NOMO-1 treated with DMSO at 0.1 percent for 48 hours (cell line): ENCODE measurements at regions not wholly inside any gene's neighbourhood (a gene's known extent, or its start where the extent isn't known, plus 50 kb on each side); places are given as distances from the start of the nearest gene placed in this dataset.

Experiments
- DNase-seq: peaks from one replicate; lab custom pipeline; 2025; ENCODE audit not compliant: unreplicated experiment; lab: John Stamatoyannopoulos, UW

DNA sequence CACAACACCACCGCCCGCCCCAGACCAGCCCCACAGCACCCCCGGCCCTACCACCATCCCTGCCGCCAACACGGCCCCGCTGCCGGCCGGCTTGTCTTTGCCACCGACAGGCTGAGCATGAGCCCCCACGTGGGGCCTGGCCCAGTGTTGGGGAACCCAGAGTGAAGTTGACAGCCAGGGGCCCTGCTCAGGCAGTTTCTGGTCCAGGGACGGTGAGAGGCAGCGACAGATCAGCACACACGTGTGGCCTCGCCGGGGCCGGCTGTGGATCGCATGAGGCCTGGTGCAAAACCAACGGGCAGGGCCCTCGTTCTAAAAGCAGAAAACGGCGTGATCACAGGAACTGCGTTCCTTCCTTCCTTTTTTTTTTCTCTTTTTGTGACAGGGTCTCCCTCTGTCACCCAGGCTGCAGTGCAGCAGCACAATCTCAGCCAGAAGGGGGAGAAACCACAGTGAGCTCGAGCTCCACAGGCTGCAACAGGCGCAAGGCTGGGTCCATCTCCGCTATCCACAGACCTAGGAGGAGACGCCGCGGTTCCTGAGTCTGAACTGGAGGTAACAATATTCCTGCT is 50.5 kb upstream of the FBRSL1 start:
- DNase-seq, result peak; percentile 67

- DNase-seq, result no peak
Measured at GRCh38 chr12:132438726-132439125, 51.2 kb upstream of the FBRSL1 start.

DNA sequence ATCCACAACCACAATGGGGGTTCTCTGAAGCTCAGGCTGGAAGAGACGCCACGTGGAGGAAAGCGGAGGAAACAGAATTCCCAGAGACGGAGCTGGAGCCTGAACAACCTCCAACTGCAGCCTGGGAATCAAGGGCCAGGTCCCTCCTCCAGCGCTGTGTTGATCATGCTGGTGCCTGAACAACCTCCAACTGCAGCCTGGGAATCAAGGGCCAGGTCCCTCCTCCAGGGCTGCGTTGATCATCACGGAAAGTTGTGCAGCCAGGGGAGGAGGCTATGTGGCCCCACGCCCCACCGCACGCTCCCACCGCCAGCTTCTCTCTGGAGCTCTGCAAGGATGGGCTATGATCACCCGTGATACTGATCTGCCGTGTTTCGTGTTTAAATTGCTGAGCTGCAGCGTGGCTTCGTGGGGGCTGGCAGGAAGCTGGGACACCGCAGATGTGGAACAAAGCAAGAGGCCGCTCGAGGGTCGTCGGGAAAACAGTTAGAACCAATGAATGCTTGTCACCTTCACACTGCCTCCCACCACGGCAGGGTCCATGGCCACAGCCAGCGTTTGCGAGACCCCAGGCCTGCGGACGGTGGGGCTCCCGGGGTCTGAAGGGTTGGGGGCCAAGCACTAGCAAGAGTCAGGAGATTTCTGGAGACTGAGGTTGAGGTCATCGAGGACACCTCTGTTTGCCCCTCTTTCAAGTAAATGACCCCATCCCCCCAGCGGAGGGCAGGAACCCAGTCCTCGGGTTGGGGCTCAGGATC is 51.8 kb upstream of the FBRSL1 start:
- no peak for DNase-seq

DNA sequence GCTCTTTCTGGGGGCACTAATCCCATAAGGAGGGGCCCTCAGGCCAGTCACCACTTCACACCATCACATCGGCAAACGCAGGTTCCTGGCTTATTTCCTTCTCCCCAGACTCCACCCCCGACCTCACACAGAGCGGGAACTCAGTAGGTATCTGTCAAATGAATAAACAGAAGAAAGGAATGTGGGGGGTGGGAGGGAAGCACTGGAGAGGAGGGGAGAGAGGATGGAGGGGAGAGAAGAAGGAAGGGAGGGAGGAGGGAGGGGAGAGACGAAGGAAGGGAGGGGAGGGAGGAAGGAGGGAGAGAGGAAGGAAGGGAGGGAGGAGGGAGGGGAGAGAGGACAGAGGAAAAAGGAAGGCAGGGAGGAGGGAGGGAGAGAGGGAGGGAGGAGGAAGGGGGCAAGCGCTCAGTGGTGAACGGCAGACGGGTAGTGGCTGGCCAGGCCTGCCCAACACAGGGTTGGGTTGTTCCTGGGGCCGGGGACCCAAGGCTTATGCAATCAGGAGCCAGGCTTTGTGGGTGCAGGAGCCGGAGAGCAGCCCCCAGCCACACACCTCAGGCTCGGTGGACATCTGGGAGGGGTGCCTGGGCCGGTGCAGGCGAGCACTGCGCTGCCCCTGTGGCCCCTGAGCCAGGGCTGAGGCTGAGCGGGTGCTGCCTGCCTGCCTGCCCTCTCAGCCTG is 52.6 kb upstream of the FBRSL1 start:
- DNase-seq, result no peak

DNA sequence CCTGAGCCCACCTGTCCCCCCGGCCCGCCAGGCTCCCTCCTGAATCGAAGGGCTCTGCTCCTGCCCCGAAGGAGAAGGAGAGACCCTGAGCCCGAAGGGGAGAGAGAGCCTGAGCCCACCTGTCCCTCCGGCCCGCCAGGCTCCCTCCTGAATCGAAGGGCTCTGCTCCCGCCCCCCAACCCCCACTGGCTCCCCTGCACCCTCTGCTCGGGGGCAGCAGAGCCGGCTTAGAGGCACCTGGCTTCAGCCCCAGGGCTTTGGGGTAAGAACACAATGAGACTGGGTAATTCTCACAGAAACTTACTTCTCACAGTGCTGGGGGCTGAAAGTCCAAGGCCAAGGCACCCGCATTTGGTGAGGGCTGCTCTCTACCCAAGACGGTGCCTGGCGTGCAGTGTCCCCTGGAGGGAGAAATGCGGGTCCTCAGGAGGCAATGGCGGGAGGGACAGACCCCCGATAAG is 53.1 kb upstream of the FBRSL1 start:
- DNase-seq, result no peak

DNA sequence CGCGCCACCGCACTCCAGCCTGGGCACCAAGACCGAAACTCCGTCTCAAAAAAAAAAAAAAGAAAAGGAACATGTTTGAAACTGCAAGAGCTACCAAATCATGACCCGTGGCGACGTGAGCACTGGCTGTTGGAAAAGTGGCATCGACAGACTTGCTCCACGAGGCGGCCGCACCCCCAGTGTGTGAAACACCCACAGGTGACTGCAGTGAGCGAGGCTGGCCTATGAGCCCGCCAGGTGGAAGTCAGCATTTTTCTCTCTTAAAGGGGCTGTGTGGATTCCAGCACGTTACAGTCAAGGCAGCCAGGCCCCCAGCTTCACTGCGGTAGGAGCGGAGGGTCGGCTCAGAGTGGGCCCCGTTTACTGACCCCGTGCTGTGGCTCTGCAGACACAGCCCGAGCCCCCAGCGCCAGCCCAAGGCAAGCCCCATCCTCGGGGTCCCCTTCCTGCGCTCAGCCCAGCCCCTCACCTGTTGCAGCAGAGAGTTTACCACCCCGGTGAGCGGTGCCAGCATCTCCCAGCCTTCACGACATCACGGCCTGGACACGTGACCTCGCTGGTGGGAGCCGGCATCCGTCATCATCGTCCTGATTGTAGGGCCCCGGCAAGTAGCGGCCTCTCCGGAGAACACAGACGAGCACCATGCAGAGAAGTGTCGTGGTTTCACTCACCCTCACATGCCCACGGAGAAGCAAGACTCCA is 54.3 kb upstream of the FBRSL1 start:
- no peak for DNase-seq

DNA sequence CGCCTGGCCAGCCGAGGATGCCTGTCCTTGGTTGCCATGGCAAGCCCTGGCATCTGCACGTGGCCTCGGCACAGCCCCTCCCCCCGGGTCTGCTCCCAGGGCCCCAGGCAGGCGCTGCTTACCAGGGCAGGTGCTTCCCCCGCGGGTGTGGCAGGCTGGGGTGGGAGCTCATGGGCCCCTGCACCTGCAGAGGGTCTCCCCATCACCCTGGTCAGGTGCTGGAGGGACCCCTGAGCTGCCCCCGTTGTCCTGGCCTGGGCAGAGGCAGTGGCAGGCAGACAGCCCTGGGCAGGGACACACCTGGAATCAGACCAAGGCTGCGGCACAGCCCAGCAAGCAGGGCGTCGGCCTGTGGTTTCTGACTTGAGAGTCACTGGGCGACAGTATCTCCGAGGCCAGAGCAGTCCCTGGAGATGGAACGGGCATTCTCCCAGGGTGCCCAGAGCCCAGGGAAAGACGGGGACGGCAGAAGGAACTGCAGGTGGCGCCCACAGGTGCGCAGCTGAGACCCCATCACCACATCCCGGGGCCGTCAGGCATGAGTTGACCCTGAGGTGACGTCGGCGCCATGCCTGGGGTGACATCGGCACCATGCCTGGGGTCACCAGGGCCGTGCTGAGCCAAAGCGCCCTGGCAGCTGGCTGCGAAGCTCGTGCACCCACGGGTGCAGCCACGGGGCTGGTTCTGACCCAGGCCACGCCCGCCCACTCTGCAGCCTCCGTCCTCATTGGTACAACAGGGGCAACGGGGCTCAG is 56.1 kb upstream of the FBRSL1 start:
- no peak for DNase-seq

GRCh38 chr12:132432721-132433577 is 57.0 kb upstream of the FBRSL1 start:
- no peak for DNase-seq

DNA sequence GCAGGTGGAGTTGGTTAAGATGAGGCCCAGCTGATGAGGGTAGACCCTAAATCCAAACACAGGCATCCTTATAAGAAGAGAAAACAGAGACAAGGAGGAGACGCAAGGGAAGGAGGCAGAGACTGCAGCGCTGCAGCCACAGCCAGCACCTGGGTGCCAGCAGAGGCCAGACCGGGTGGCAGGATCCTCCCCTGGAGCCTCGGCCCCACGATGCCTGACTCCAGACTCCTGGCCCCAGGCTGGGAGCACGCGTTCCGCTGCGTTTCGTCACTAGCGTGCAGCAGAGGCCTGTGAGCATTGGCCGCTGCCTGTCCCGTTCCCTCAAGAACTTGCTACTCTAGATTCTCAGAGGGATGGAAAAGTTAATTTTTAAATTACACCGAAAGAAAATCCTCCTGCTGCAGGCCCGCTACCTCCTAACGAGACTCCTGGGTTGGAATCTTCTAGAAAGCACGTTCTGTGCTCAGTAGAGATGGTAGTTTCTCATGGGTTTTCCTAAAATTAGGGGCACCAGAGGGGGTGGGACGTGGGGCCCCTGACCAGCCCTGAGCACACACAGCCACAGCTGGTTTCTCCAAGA is 57.7 kb upstream of the FBRSL1 start:
- DNase-seq, result no peak

- no peak for DNase-seq
Measured at GRCh38 chr12:132430838-132431774, 58.8 kb upstream of the FBRSL1 start.

GRCh38 chr12:132429946-132430643 is 59.9 kb upstream of the FBRSL1 start:
- DNase-seq, result peak; percentile 85

DNA sequence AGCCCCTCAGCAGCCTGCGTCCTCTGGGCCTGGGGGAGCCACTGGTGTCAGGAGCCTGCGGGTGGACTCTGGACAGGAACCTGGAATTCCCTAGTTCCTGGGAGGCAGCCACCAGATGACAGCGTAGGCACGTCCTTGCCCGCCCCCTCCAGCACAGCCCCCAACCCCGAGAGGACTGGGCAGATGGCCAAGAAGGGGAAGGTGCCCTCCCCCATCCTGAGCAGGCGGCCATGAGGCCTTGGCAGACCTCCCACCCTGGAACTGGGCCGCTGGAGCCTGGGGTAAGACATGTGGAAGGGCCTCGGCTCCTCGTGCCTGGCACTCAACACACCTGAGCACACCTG is 60.4 kb upstream of the FBRSL1 start:
- no peak for DNase-seq

GRCh38 chr12:132428936-132429601 is 60.9 kb upstream of the FBRSL1 start:
- peak; percentile 68 for DNase-seq

- DNase-seq, result no peak
Measured at GRCh38 chr12:132427999-132428935, 61.7 kb upstream of the FBRSL1 start.

- DNase-seq, result no peak
Measured at GRCh38 chr12:132427174-132427768, 62.7 kb upstream of the FBRSL1 start.
